Stomach (tissue), 8 donors: ENCODE measurements at regions not wholly inside any gene's neighbourhood (a gene's known extent, or its start where the extent isn't known, plus 50 kb on each side); places are given as distances from the start of the nearest gene placed in this dataset.

ENCODE experiments used
- DNase-seq, 2 donors: peaks; one replicate each; pipeline versions ENCODE4 v3.0.0 to v3.0.0-alpha.2; 2013 to 2019
- H3K27ac ChIP-seq, 5 donors: fragments of 200-600 bp in 4 of 5; sonication (generic) in 4 of 5; one replicate each; pipeline ENCODE4 v1.5.1; 2013 to 2019; ENCODE audit warnings: mild to moderate bottlenecking in 1 of 5, moderate library complexity in 1 of 5
- H3K27me3 ChIP-seq, 3 donors: fragments of 200-600 bp; sonication (generic); one replicate each; pipeline ENCODE4 v1.5.1; 2017 to 2019; ENCODE audit warnings: mixed run types in 1 of 3
- H3K36me3 ChIP-seq, 4 donors: fragments of 200-600 bp; sonication (generic); 1 replicate in 3 of 4; 2 replicates in 1 of 4; pipeline ENCODE4 v1.5.1; 2016 to 2019
- H3K4me1 ChIP-seq, 4 donors: fragments of 200-600 bp; sonication (generic); one replicate each; pipeline ENCODE4 v1.5.1; 2016 to 2019
- H3K4me3 ChIP-seq, 4 donors: fragments of 200-600 bp; sonication (generic) in 3 of 4; one replicate each; pipeline ENCODE4 v1.5.1; 2016 to 2019; ENCODE audit warnings: mild to moderate bottlenecking in 1 of 4
- H3K9me3 ChIP-seq, 4 donors: fragments of 200-600 bp; sonication (generic); one replicate each; pipeline ENCODE4 v1.5.1; 2016 to 2019
- EP300 ChIP-seq: sonication (generic); formaldehyde crosslinking; IDR thresholded peaks from one replicate; pipeline ENCODE4 v1.6.1; 2017; ENCODE audit warnings: antibody characterized with exemption
- POLR2A ChIP-seq, 4 donors: fragments of 450-650 bp; IDR thresholded peaks; one replicate each; pipeline ENCODE4 v1.6.1; 2016; ENCODE audit warnings: antibody characterized with exemption in 4 of 4, control low read depth in 2 of 4, mild to moderate bottlenecking in 1 of 4, moderate library complexity in 1 of 4
- POLR2AphosphoS5 ChIP-seq, 3 donors: sonication (generic); formaldehyde crosslinking; IDR thresholded peaks; one replicate each; pipeline ENCODE4 v1.6.1; 2016; ENCODE audit warnings: antibody characterized with exemption in 3 of 3
- WGBS, 5 donors: extraction: QIAGEN DNeasy Blood & Tissue Kit in 3 of 5; methylation state at CpG; one replicate each; pipeline versions ENCODE4 v1.1.5 to v1.1.7; 2013 to 2018; 5-methylcytosine and 5-hydroxymethylcytosine counted together
- intact Hi-C: fragments of 100-400 bp; cut with DNase I; formaldehyde crosslinking; loops from one replicate; pipeline ENCODE4 v1.15.1; 2023; ENCODE audit warnings: low total_unique reads
- TF ChIP-seq, protein P1 (sequence below), 7 experiments: fragments of 450-650 bp in 4 of 7; fragments of 200-600 bp in 3 of 7; sonication (generic) in 3 of 7; IDR thresholded peaks; one replicate each; pipeline ENCODE4 v1.5.1; 2016 to 2019; ENCODE audit warnings: antibody characterized with exemption in 7 of 7, control low read depth in 2 of 7, mild to moderate bottlenecking in 1 of 7
- donor health status: healthy with polysubstance abuse.
- donor health status: Bipolar disorder and iron deficiency.
- donor health status: healthy.

GRCh38 chr5:9895302-9895645 is 265.1 kb upstream of the TAS2R1 start:
- DNase-seq: no peak
- Histone ChIP-seq H3K27me3 (no peaks in the 10 kb centered on the region), H3K27ac (no peak overlapping the region), H3K9me3 (peaks cover 0 to 10% (median 2%) of the 10 kb centered on the region in 4 donors), H3K4me3 (no peak overlapping the region), H3K4me1 (no peaks in the 10 kb centered on the region), H3K36me3 (no peaks in the 10 kb centered on the region)
- TF ChIP-seq, protein P1, sequence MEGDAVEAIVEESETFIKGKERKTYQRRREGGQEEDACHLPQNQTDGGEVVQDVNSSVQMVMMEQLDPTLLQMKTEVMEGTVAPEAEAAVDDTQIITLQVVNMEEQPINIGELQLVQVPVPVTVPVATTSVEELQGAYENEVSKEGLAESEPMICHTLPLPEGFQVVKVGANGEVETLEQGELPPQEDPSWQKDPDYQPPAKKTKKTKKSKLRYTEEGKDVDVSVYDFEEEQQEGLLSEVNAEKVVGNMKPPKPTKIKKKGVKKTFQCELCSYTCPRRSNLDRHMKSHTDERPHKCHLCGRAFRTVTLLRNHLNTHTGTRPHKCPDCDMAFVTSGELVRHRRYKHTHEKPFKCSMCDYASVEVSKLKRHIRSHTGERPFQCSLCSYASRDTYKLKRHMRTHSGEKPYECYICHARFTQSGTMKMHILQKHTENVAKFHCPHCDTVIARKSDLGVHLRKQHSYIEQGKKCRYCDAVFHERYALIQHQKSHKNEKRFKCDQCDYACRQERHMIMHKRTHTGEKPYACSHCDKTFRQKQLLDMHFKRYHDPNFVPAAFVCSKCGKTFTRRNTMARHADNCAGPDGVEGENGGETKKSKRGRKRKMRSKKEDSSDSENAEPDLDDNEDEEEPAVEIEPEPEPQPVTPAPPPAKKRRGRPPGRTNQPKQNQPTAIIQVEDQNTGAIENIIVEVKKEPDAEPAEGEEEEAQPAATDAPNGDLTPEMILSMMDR (IDR thresholded peaks at IDR 0.05): no peak
- TF ChIP-seq POLR2AphosphoS5 (IDR thresholded peaks at IDR 0.05) (no peak), EP300 (no peak), POLR2A (IDR thresholded peaks at IDR 0.05) (no peak)
- intact Hi-C loops: no loop called here
- 51 to 61% (median 54%) methylated on average over 5 of the region's 5 CpGs for WGBS, 5 donors

- Histone ChIP-seq H3K36me3 (no peaks in the 10 kb centered on the region), H3K9me3 (peaks cover 0 to 10% (median 2%) of the 10 kb centered on the region in 4 donors), H3K27me3 (no peaks in the 10 kb centered on the region), H3K4me1 (no peaks in the 10 kb centered on the region), H3K4me3 (no peak overlapping the region), H3K27ac (no peak overlapping the region)
- no peak for TF ChIP-seq POLR2AphosphoS5 (IDR thresholded peaks at IDR 0.05)
- TF ChIP-seq EP300: no peak
- TF ChIP-seq, protein P1 (IDR thresholded peaks at IDR 0.05): no peak
- TF ChIP-seq POLR2A (IDR thresholded peaks at IDR 0.05): no peak
- intact Hi-C loops: no loop called here
- no peak for DNase-seq
- WGBS, 5 donors: 51 to 65% (median 52%) methylated on average over 3 of the region's 3 CpGs
Measured at GRCh38 chr5:9894571-9895301, 264.6 kb upstream of the TAS2R1 start.

DNA sequence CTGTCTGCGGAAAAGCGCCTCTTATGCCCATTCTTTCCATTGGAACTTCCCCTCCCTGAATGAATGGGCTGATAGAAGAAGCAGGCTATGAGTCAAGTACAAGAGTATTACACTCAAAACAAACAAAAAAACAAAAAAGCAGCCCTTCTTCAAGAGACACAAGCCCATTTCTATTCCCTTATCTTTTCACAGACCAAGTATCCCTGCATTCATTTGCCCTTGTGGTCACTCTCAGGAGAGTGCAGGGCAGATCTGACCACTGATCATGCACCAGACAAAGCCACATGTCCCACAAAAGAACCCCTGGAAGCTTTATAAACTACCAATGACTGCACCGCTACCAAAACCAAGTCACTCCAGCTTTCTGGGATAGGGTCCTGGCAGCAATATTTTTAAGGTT is 262.5 kb upstream of the TAS2R1 start:
- TF ChIP-seq POLR2A (IDR thresholded peaks at IDR 0.05) (no peak), EP300 (no peak), POLR2AphosphoS5 (IDR thresholded peaks at IDR 0.05) (no peak)
- TF ChIP-seq, protein P1 (IDR thresholded peaks at IDR 0.05): no peak
- H3K36me3 ChIP-seq: no peaks in the 10 kb centered on the region
- intact Hi-C loops: no loop called here
- no peaks in the 10 kb centered on the region for H3K4me1 ChIP-seq
- no peak overlapping the region for H3K4me3 ChIP-seq
- peaks cover 0 to 10% (median 2%) of the 10 kb centered on the region in 4 donors for H3K9me3 ChIP-seq
- 89 to 95% (median 94%) methylated on average over 3 of the region's 3 CpGs for WGBS, 5 donors
- no peaks in the 10 kb centered on the region for H3K27me3 ChIP-seq
- H3K27ac ChIP-seq: no peak overlapping the region
- DNase-seq: no peak

- Histone ChIP-seq H3K4me1 (no peaks in the 10 kb centered on the region), H3K4me3 (no peak overlapping the region), H3K27me3 (no peaks in the 10 kb centered on the region), H3K36me3 (no peaks in the 10 kb centered on the region), H3K27ac (no peak overlapping the region), H3K9me3 (peaks cover 0 to 10% (median 2%) of the 10 kb centered on the region in 4 donors)
- intact Hi-C loops: no loop called here
- no peak for TF ChIP-seq POLR2AphosphoS5 (IDR thresholded peaks at IDR 0.05)
- no peak for DNase-seq
- WGBS, 5 donors: 72 to 90% (median 81%) methylated on average over 4 of the region's 4 CpGs
Measured at GRCh38 chr5:9889511-9889910, 259.4 kb upstream of the TAS2R1 start.

- H3K36me3 ChIP-seq: no peaks in the 10 kb centered on the region
- H3K4me1 ChIP-seq: no peaks in the 10 kb centered on the region
- H3K9me3 ChIP-seq: peaks cover 0 to 1% (median 0%) of the 10 kb centered on the region in 4 donors
- intact Hi-C loops: no loop called here
- no peak overlapping the region for H3K27ac ChIP-seq
- TF ChIP-seq EP300 (no peak), POLR2AphosphoS5 (IDR thresholded peaks at IDR 0.05) (no peak), POLR2A (IDR thresholded peaks at IDR 0.05) (no peak)
- TF ChIP-seq, protein P1 (IDR thresholded peaks at IDR 0.05): no peak
- DNase-seq: no peak
- no peaks in the 10 kb centered on the region for H3K27me3 ChIP-seq
- 54 to 82% (median 75%) methylated on average over 3 of the region's 3 CpGs for WGBS, 5 donors
- no peak overlapping the region for H3K4me3 ChIP-seq
Measured at GRCh38 chr5:9888501-9888901, 258.4 kb upstream of the TAS2R1 start.
